ENCODE measurements at regions not wholly inside any gene's neighbourhood (a gene's known extent, or its start where the extent isn't known, plus 50 kb on each side); places are given as distances from the start of the nearest gene placed in this dataset.

GRCh38 chr1:60981357-60981756 is 101.0 kb upstream of the NFIA start:
- no peak overlapping the region for H3K4me2 ChIP-seq (ENCODE audit: control insufficient read depth, extremely low read depth, insufficient read depth, low read depth, low read length)
- no peaks in the 10 kb centered on the region for H3K4me1 ChIP-seq (ENCODE audit: control insufficient read depth, extremely low read depth, insufficient read depth, low read length)
- no peak overlapping the region for H3K4me3 ChIP-seq (ENCODE audit: control insufficient read depth in 2 of 3, extremely low read depth in 1 of 3, insufficient read depth in 2 of 3, low read depth in 1 of 3, low read length in 3 of 3)
- no peaks in the 10 kb centered on the region for H3K36me3 ChIP-seq (ENCODE audit: control insufficient read depth in 2 of 2, extremely low read depth in 1 of 2, insufficient read depth in 2 of 2, low read length in 2 of 2)
- dilution Hi-C loops (cut with MboI; ENCODE audit: extremely low pct_ligation_motif_present, low sequenced_read_pairs) = no loop called here
- TF ChIP-seq CTCF (optimal IDR thresholded peaks at IDR 0.05 in 1 of 3, IDR thresholded peaks at IDR 0.05 in 1 of 3, conservative IDR thresholded peaks at IDR 0.05 in 1 of 3; ENCODE audit: extremely low read depth in 1 of 3, insufficient read depth in 2 of 3, low read length in 3 of 3) = no peak
- no peak for TF ChIP-seq EZH2 (IDR thresholded peaks at IDR 0.05; ENCODE audit: low read length)
- H4K20me1 ChIP-seq (ENCODE audit: control insufficient read depth, extremely low read depth, insufficient read depth, low read length) = no peaks in the 10 kb centered on the region
- H3K9me3 ChIP-seq (ENCODE audit: control insufficient read depth, low read depth, low read length) = no peaks in the 10 kb centered on the region
- no peak overlapping the region for H2AFZ ChIP-seq (ENCODE audit: control insufficient read depth, low read length)
- DNase-seq (ENCODE audit: low read depth, low spot score) (no peak), FAIRE-seq (no peak)
- no peak overlapping the region for H3K27ac ChIP-seq (ENCODE audit: control insufficient read depth, insufficient read depth, low read length)
- no peaks in the 10 kb centered on the region for H3K9me1 ChIP-seq (ENCODE audit: control insufficient read depth, extremely low read depth, insufficient read depth, low read length)
- H3K79me2 ChIP-seq (ENCODE audit: control insufficient read depth, insufficient read depth, low read length) = no peaks in the 10 kb centered on the region
- no peaks in the 10 kb centered on the region for H3K27me3 ChIP-seq (ENCODE audit: control insufficient read depth, extremely low read depth, insufficient read depth, low read length)
- H3K9ac ChIP-seq (ENCODE audit: control insufficient read depth, extremely low read depth, insufficient read depth, low read length) = no peak overlapping the region

GRCh38 chr1:60978421-60979357 is 103.7 kb upstream of the NFIA start:
- Histone ChIP-seq H4K20me1 (ENCODE audit: control insufficient read depth, extremely low read depth, insufficient read depth, low read length) (no peaks in the 10 kb centered on the region), H3K9ac (ENCODE audit: control insufficient read depth, extremely low read depth, insufficient read depth, low read length) (no peak overlapping the region), H3K4me1 (ENCODE audit: control insufficient read depth, extremely low read depth, insufficient read depth, low read length) (peaks cover 4% of the 10 kb centered on the region), H3K79me2 (ENCODE audit: control insufficient read depth, insufficient read depth, low read length) (no peaks in the 10 kb centered on the region), H3K4me2 (ENCODE audit: control insufficient read depth, extremely low read depth, insufficient read depth, low read depth, low read length) (no peak overlapping the region), H3K27ac (ENCODE audit: control insufficient read depth, insufficient read depth, low read length) (no peak overlapping the region), H3K9me1 (ENCODE audit: control insufficient read depth, extremely low read depth, insufficient read depth, low read length) (no peaks in the 10 kb centered on the region), H3K27me3 (ENCODE audit: control insufficient read depth, extremely low read depth, insufficient read depth, low read length) (no peaks in the 10 kb centered on the region), H2AFZ (ENCODE audit: control insufficient read depth, low read length) (no peak overlapping the region), H3K4me3 (ENCODE audit: control insufficient read depth in 2 of 3, extremely low read depth in 1 of 3, insufficient read depth in 2 of 3, low read depth in 1 of 3, low read length in 3 of 3) (no peak overlapping the region), H3K36me3 (ENCODE audit: control insufficient read depth in 2 of 2, extremely low read depth in 1 of 2, insufficient read depth in 2 of 2, low read length in 2 of 2) (no peaks in the 10 kb centered on the region), H3K9me3 (ENCODE audit: control insufficient read depth, low read depth, low read length) (no peaks in the 10 kb centered on the region)
- dilution Hi-C loops (cut with MboI; ENCODE audit: extremely low pct_ligation_motif_present, low sequenced_read_pairs) = no loop called here
- DNase-seq (ENCODE audit: low read depth, low spot score) (no peak), FAIRE-seq (no peak)
- TF ChIP-seq EZH2 (IDR thresholded peaks at IDR 0.05; ENCODE audit: low read length) (no peak), CTCF (optimal IDR thresholded peaks at IDR 0.05 in 1 of 3, IDR thresholded peaks at IDR 0.05 in 1 of 3, conservative IDR thresholded peaks at IDR 0.05 in 1 of 3; ENCODE audit: extremely low read depth in 1 of 3, insufficient read depth in 2 of 3, low read length in 3 of 3) (peak; percentile 84 to 92 (median 90))

All from keratinocyte (primary cell).